SU-DHL-6 (cell line): ENCODE measurements at regions not wholly inside any gene's neighbourhood (a gene's known extent, or its start where the extent isn't known, plus 50 kb on each side); places are given as distances from the start of the nearest gene placed in this dataset.

ENCODE experiments used
- CTCF ChIP-seq: fragments of 200-600 bp; sonication (generic); IDR thresholded peaks from one replicate; pipeline ENCODE4 v1.5.1; 2017; ENCODE audit warnings: antibody characterized with exemption, mild to moderate bottlenecking, low read length, moderate library complexity; ENCODE audit not compliant: insufficient read depth, poor library complexity, severe bottlenecking
- EZH2phosphoT487 ChIP-seq: fragments of 200-600 bp; sonication (generic), shearing (Covaris generic); conservative IDR thresholded peaks from 2 replicates; pipeline ENCODE4 v1.6.1; 2018; ENCODE audit warnings: mild to moderate bottlenecking, antibody characterized with exemption, low read length, moderate library complexity, mixed read lengths

DNA sequence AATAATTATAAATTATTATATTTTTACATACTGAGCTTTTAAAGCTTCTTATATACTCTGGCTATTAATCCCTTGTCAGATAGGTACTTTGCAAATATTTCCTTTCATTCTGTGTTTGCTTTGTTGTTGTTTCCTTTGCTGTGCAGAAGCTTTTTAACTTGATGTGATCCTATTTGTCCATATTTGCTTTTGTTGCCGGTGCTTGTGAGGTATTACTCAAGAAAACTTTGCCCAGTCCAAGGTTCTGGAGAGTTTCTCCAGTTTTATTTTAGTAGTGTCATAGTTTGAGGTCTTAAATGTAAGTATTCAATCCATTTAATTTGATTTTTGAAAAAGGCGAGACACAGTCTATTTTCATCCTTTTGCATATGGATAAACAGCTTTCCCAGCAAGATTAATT, 1319.9 kb upstream of the PRR20A start:
- TF ChIP-seq CTCF (no peak), EZH2phosphoT487 (no peak)
